Fibroblast of lung (primary cell): ENCODE measurements at regions not wholly inside any gene's neighbourhood (a gene's known extent, or its start where the extent isn't known, plus 50 kb on each side); places are given as distances from the start of the nearest gene placed in this dataset.

Source experiments
- DNase-seq, 2 donors: peaks; one replicate each; pipeline versions ENCODE4 v3.0.0 to v3.0.0-alpha.2; 2010; ENCODE audit warnings: low read depth in 2 of 2
- H2AFZ ChIP-seq: 2 replicates; pipeline ENCODE4 v1.5.1; 2012; ENCODE audit warnings: low read length, control low read depth, inconsistent platforms
- H3K27ac ChIP-seq: 2 replicates; pipeline ENCODE4 v1.5.1; 2011; ENCODE audit warnings: low read length, control low read depth; ENCODE audit not compliant: insufficient read depth
- H3K27me3 ChIP-seq: 2 replicates; pipeline ENCODE4 v1.5.1; 2011; ENCODE audit warnings: mild to moderate bottlenecking, low read length; ENCODE audit not compliant: control insufficient read depth, insufficient read depth
- H3K36me3 ChIP-seq: 2 replicates; pipeline ENCODE4 v1.5.1; 2011; ENCODE audit warnings: low read length; ENCODE audit not compliant: control insufficient read depth, insufficient read depth
- H3K4me1 ChIP-seq: 2 replicates; pipeline ENCODE4 v1.5.1; 2011; ENCODE audit warnings: low read length; ENCODE audit not compliant: control insufficient read depth, insufficient read depth; ENCODE audit errors: extremely low read depth
- H3K4me2 ChIP-seq: 2 replicates; pipeline ENCODE4 v1.5.1; 2011; ENCODE audit warnings: low read length, control low read depth; ENCODE audit not compliant: insufficient read depth; ENCODE audit errors: extremely low read depth
- H3K4me3 ChIP-seq, 4 experiments: fragments of 200-600 bp in 1 of 4; sonication (generic) in 1 of 4; replicated peaks in 1 of 4; 2 replicates each; pipeline ENCODE4 v1.5.1; 2011 to 2016; ENCODE audit warnings: low read length in 4 of 4, low read depth in 3 of 4, mild to moderate bottlenecking in 3 of 4, control low read depth in 2 of 4, inconsistent platforms in 1 of 4, mixed read lengths in 1 of 4; ENCODE audit not compliant: insufficient read depth in 1 of 4; ENCODE audit errors: control extremely low read depth in 1 of 4
- H3K79me2 ChIP-seq: 2 replicates; pipeline ENCODE4 v1.5.1; 2012; ENCODE audit warnings: mild to moderate bottlenecking, low read length, inconsistent platforms; ENCODE audit not compliant: control insufficient read depth, insufficient read depth
- H3K9ac ChIP-seq: 2 replicates; pipeline ENCODE4 v1.5.1; 2011; ENCODE audit warnings: mild to moderate bottlenecking, low read length, control low read depth; ENCODE audit not compliant: insufficient read depth
- H3K9me3 ChIP-seq: 2 replicates; pipeline ENCODE4 v1.5.1; 2012; ENCODE audit warnings: low read depth, low read length; ENCODE audit not compliant: control insufficient read depth, insufficient read depth
- H4K20me1 ChIP-seq: 2 replicates; pipeline ENCODE4 v1.5.1; 2011; ENCODE audit warnings: low read length; ENCODE audit not compliant: control insufficient read depth, insufficient read depth; ENCODE audit errors: extremely low read depth
- EZH2 ChIP-seq: IDR thresholded peaks from 2 replicates; pipeline ENCODE4 v1.5.1; 2012; ENCODE audit warnings: low read length, control low read depth, mild to moderate bottlenecking; ENCODE audit errors: missing control alignments
- TF ChIP-seq, protein P1 (sequence below), 2 donors: IDR thresholded peaks in 1 of 2; conservative IDR thresholded peaks in 1 of 2; 1 replicate in 1 of 2; 2 replicates in 1 of 2; pipeline ENCODE4 v1.5.1; 2011 to 2012; ENCODE audit warnings: low read length in 2 of 2, control low read depth in 1 of 2, inconsistent platforms in 1 of 2, low read depth in 1 of 2, mild to moderate bottlenecking in 1 of 2

DNA sequence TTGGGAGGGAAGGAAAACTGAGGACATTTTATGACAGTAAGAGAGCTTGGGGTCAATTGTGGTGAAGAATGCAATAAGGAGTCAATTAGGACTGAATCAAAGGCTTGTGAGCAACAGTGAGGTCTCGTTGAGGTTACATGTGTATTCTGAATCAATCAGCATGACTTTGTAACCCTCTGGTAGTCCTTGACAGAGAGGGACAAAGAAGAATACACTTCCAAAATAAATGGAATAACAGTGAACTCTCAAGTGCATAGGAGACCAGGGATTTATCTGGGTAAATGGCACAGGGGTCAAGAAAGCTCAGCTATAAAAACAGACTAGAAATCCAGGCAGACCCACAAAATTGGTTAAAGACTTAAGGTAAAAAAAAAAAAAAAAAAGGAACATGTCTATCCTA is 85.1 kb upstream of the NAV3 start:
- no peak overlapping the region for H3K27ac ChIP-seq
- no peak overlapping the region for H3K9ac ChIP-seq
- no peaks in the 10 kb centered on the region for H4K20me1 ChIP-seq
- H3K4me3 ChIP-seq = no peak overlapping the region
- H3K27me3 ChIP-seq = no peaks in the 10 kb centered on the region
- no peak overlapping the region for H2AFZ ChIP-seq
- no peak overlapping the region for H3K4me2 ChIP-seq
- DNase-seq = no peak
- H3K79me2 ChIP-seq = no peaks in the 10 kb centered on the region
- H3K4me1 ChIP-seq = no peaks in the 10 kb centered on the region
- no peaks in the 10 kb centered on the region for H3K9me3 ChIP-seq
- H3K36me3 ChIP-seq = no peaks in the 10 kb centered on the region
- TF ChIP-seq EZH2 = no peak
- TF ChIP-seq, protein P1, sequence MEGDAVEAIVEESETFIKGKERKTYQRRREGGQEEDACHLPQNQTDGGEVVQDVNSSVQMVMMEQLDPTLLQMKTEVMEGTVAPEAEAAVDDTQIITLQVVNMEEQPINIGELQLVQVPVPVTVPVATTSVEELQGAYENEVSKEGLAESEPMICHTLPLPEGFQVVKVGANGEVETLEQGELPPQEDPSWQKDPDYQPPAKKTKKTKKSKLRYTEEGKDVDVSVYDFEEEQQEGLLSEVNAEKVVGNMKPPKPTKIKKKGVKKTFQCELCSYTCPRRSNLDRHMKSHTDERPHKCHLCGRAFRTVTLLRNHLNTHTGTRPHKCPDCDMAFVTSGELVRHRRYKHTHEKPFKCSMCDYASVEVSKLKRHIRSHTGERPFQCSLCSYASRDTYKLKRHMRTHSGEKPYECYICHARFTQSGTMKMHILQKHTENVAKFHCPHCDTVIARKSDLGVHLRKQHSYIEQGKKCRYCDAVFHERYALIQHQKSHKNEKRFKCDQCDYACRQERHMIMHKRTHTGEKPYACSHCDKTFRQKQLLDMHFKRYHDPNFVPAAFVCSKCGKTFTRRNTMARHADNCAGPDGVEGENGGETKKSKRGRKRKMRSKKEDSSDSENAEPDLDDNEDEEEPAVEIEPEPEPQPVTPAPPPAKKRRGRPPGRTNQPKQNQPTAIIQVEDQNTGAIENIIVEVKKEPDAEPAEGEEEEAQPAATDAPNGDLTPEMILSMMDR (conservative IDR thresholded peaks at IDR 0.05 in 1 of 2, IDR thresholded peaks at IDR 0.05 in 1 of 2; ENCODE audit: low read depth in 1 of 2, low read length in 2 of 2) = no peak

DNA sequence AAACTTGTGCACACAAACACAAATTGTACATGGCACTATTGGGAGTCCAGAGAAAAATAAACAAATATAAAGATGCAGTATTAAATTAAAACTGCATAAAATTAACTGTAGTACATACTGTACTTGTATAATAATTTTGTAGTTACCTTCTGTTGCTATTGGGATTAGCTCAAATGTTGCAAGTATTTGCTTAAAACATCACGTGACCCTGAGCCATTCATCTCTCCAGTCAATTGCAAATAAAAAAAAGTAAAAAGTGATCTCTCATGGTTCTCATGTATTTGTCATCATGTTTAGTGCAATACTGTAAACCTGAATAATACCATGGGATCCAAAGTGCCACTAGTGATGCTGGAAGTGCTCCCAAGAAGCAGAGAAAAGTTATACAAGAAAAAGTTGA is 88.1 kb upstream of the NAV3 start:
- Histone ChIP-seq H3K79me2 (no peaks in the 10 kb centered on the region), H2AFZ (no peak overlapping the region), H3K27ac (no peak overlapping the region), H3K4me3 (no peak overlapping the region), H3K9ac (no peak overlapping the region), H4K20me1 (no peaks in the 10 kb centered on the region), H3K27me3 (no peaks in the 10 kb centered on the region), H3K4me1 (no peaks in the 10 kb centered on the region), H3K4me2 (no peak overlapping the region), H3K9me3 (no peaks in the 10 kb centered on the region), H3K36me3 (no peaks in the 10 kb centered on the region)
- no peak for TF ChIP-seq EZH2
- TF ChIP-seq, protein P1 (conservative IDR thresholded peaks at IDR 0.05 in 1 of 2, IDR thresholded peaks at IDR 0.05 in 1 of 2; ENCODE audit: low read depth in 1 of 2, low read length in 2 of 2) = no peak
- DNase-seq = no peak

DNA sequence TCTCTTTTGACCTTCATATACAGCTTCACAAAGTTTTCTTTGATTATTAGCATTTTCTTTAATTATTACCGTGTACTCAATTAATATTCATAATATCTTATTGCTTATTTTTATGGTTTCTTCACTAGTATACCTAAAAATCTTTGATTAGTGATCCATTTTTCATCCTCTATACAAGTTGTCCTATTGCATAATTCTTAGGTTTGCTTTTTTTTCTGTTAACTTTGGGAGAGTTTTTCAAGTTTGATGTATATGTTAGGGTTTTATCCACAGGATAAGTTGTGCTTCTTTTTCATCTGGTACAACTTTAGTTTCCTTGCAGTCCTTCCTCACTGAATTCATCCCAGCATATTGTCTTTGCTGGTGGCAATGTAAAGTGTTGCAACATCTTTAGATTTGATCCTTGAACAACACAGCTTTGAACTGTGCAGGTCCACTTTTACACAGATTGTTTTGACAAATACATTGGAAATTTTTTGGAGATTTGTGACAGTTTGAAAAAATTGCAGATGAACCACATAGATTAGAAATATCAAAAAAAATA is 88.6 kb upstream of the NAV3 start:
- no peak overlapping the region for H3K9ac ChIP-seq
- no peaks in the 10 kb centered on the region for H3K79me2 ChIP-seq
- no peak overlapping the region for H3K27ac ChIP-seq
- no peak for DNase-seq
- H3K4me3 ChIP-seq = no peak overlapping the region
- no peaks in the 10 kb centered on the region for H3K9me3 ChIP-seq
- TF ChIP-seq EZH2 = no peak
- TF ChIP-seq, protein P1 (conservative IDR thresholded peaks at IDR 0.05 in 1 of 2, IDR thresholded peaks at IDR 0.05 in 1 of 2; ENCODE audit: low read depth in 1 of 2, low read length in 2 of 2) = no peak
- no peaks in the 10 kb centered on the region for H3K27me3 ChIP-seq
- no peak overlapping the region for H2AFZ ChIP-seq
- H3K4me2 ChIP-seq = no peak overlapping the region
- no peaks in the 10 kb centered on the region for H3K4me1 ChIP-seq
- no peaks in the 10 kb centered on the region for H3K36me3 ChIP-seq
- H4K20me1 ChIP-seq = no peaks in the 10 kb centered on the region
